H9 (cell line): ENCODE measurements at regions not wholly inside any gene's neighbourhood (a gene's known extent, or its start where the extent isn't known, plus 50 kb on each side); places are given as distances from the start of the nearest gene placed in this dataset.

Source experiments
- DNase-seq: peaks from one replicate; pipeline ENCODE4 v3.0.0-alpha.2; 2017
- H2AFZ ChIP-seq: one replicate; pipeline ENCODE4 v1.6.1; 2013; ENCODE audit warnings: mild to moderate bottlenecking, low read length, control low read depth, moderate library complexity
- H2AK5ac ChIP-seq: 2 replicates; pipeline ENCODE4 v1.6.1; 2013; ENCODE audit warnings: low read length, control low read depth, mixed read lengths; ENCODE audit not compliant: insufficient read length
- H2BK120ac ChIP-seq: one replicate; pipeline ENCODE4 v1.6.1; 2013; ENCODE audit warnings: low read depth, mild to moderate bottlenecking, low read length, control low read depth, inconsistent platforms; ENCODE audit not compliant: poor library complexity, severe bottlenecking
- H2BK12ac ChIP-seq: 2 replicates; pipeline ENCODE4 v1.6.1; 2013; ENCODE audit warnings: low read length, control low read depth, mixed read lengths, low read depth; ENCODE audit not compliant: insufficient read length
- H2BK15ac ChIP-seq: 2 replicates; pipeline ENCODE4 v1.6.1; 2013; ENCODE audit warnings: low read depth, low read length, control low read depth
- H2BK20ac ChIP-seq: one replicate; pipeline ENCODE4 v1.6.1; 2013; ENCODE audit warnings: low read depth, mild to moderate bottlenecking, low read length, control low read depth, inconsistent platforms; ENCODE audit not compliant: poor library complexity, severe bottlenecking
- H2BK5ac ChIP-seq: 2 replicates; pipeline ENCODE4 v1.6.1; 2013; ENCODE audit warnings: low read length, control low read depth, mixed read lengths; ENCODE audit not compliant: insufficient read length
- H3K14ac ChIP-seq: 2 replicates; pipeline ENCODE4 v1.6.1; 2013; ENCODE audit warnings: low read length, control low read depth; ENCODE audit not compliant: insufficient read depth
- H3K18ac ChIP-seq: 2 replicates; pipeline ENCODE4 v1.6.1; 2013; ENCODE audit warnings: low read depth, mild to moderate bottlenecking, mixed read lengths, low read length, control low read depth; ENCODE audit not compliant: insufficient read length
- H3K23ac ChIP-seq: 2 replicates; pipeline ENCODE4 v1.6.1; 2013; ENCODE audit warnings: low read length, control low read depth, mixed read lengths, low read depth; ENCODE audit not compliant: insufficient read length
- H3K23me2 ChIP-seq: 2 replicates; pipeline ENCODE4 v1.6.1; 2013; ENCODE audit warnings: low read depth, mild to moderate bottlenecking, mixed read lengths, low read length, control low read depth; ENCODE audit not compliant: insufficient read length, poor library complexity, severe bottlenecking
- H3K27ac ChIP-seq: 2 replicates; pipeline ENCODE4 v1.5.1; 2013; ENCODE audit warnings: low read length, control low read depth, mixed read lengths, low read depth; ENCODE audit not compliant: insufficient read length
- H3K27me3 ChIP-seq: 2 replicates; pipeline ENCODE4 v1.6.1; 2013; ENCODE audit warnings: low read length, control low read depth, inconsistent platforms; ENCODE audit not compliant: insufficient read depth
- H3K4ac ChIP-seq: 2 replicates; pipeline ENCODE4 v1.6.1; 2013; ENCODE audit warnings: low read depth, mild to moderate bottlenecking, control low read depth, inconsistent platforms, low read length, moderate library complexity
- H3K4me1 ChIP-seq: 2 replicates; pipeline ENCODE4 v1.6.1; 2013; ENCODE audit warnings: low read length, control low read depth, inconsistent platforms; ENCODE audit not compliant: insufficient read depth
- H3K4me2 ChIP-seq: 2 replicates; pipeline ENCODE4 v1.6.1; 2013; ENCODE audit warnings: low read length, control low read depth, mixed read lengths; ENCODE audit not compliant: insufficient read length, insufficient read depth
- H3K56ac ChIP-seq: 2 replicates; pipeline ENCODE4 v1.6.1; 2013; ENCODE audit warnings: low read depth, mild to moderate bottlenecking, mixed read lengths, low read length, control low read depth; ENCODE audit not compliant: insufficient read length
- H3K79me1 ChIP-seq: 2 replicates; pipeline ENCODE4 v1.6.1; 2013; ENCODE audit warnings: low read depth, mild to moderate bottlenecking, moderate library complexity, low read length, control low read depth, inconsistent platforms; ENCODE audit not compliant: insufficient read depth, poor library complexity, severe bottlenecking
- H3K79me2 ChIP-seq: 2 replicates; pipeline ENCODE4 v1.6.1; 2013; ENCODE audit warnings: low read length, control low read depth, inconsistent platforms; ENCODE audit not compliant: insufficient read depth
- H3K9ac ChIP-seq: 2 replicates; pipeline ENCODE4 v1.6.1; 2013; ENCODE audit warnings: low read length, control low read depth, mixed read lengths; ENCODE audit not compliant: insufficient read length; ENCODE audit errors: extremely low read depth
- H3K9me3 ChIP-seq: one replicate; pipeline ENCODE4 v1.6.1; 2013; ENCODE audit warnings: low read depth, low read length, inconsistent platforms; ENCODE audit not compliant: control insufficient read depth
- H3T11ph ChIP-seq: one replicate; pipeline ENCODE4 v1.6.1; 2013; ENCODE audit warnings: mild to moderate bottlenecking, low read length, control low read depth, inconsistent platforms
- H4K20me1 ChIP-seq: one replicate; pipeline ENCODE4 v1.6.1; 2013; ENCODE audit not compliant: control insufficient read depth, insufficient read length, insufficient read depth
- H4K5ac ChIP-seq: 2 replicates; pipeline ENCODE4 v1.6.1; 2013; ENCODE audit warnings: low read depth, mild to moderate bottlenecking, mixed read lengths, low read length, control low read depth; ENCODE audit not compliant: insufficient read length
- H4K8ac ChIP-seq: replicated peaks from 2 replicates; pipeline ENCODE4 v1.6.1; 2013; ENCODE audit warnings: low read length, control low read depth, mixed read lengths, low read depth; ENCODE audit not compliant: insufficient read length
- H4K91ac ChIP-seq: 2 replicates; pipeline ENCODE4 v1.6.1; 2013; ENCODE audit warnings: low read depth, mild to moderate bottlenecking, moderate library complexity, mixed read lengths, low read length, control low read depth; ENCODE audit not compliant: insufficient read length
- H3K27ac Mint-ChIP-seq, 3 experiments: 2 replicates in 2 of 3; 3 replicates in 1 of 3; pipeline ENCODE4 v1.8.0; 2020 to 2021; ENCODE audit warnings: mixed read lengths in 3 of 3, mild to moderate bottlenecking in 1 of 3, moderate library complexity in 1 of 3
- H3K27me3 Mint-ChIP-seq: 2 replicates; pipeline ENCODE4 v1.8.0; 2021; ENCODE audit warnings: low read depth, mild to moderate bottlenecking, moderate library complexity, mixed read lengths
- H3K36me3 Mint-ChIP-seq, 3 experiments: 2 replicates in 2 of 3; 3 replicates in 1 of 3; pipeline ENCODE4 v1.8.0; 2020 to 2021; ENCODE audit warnings: low read depth in 3 of 3, mixed read lengths in 3 of 3; ENCODE audit not compliant: insufficient read depth in 1 of 3
- H3K4me1 Mint-ChIP-seq, 2 experiments: 2 replicates each; pipeline ENCODE4 v1.8.0; 2020; ENCODE audit warnings: mixed read lengths in 2 of 2
- H3K4me3 Mint-ChIP-seq, 2 experiments: 2 replicates in 1 of 2; 3 replicates in 1 of 2; pipeline ENCODE4 v1.8.0; 2020 to 2021; ENCODE audit warnings: mild to moderate bottlenecking in 2 of 2, mixed read lengths in 2 of 2, moderate library complexity in 1 of 2
- H3K9me3 Mint-ChIP-seq, 2 experiments: 2 replicates in 1 of 2; 3 replicates in 1 of 2; pipeline ENCODE4 v1.8.0; 2020; ENCODE audit warnings: mild to moderate bottlenecking in 2 of 2, mixed read lengths in 2 of 2, moderate library complexity in 1 of 2
- TF ChIP-seq, protein P1 (sequence below): fragments of 200-600 bp; sonication (generic); conservative IDR thresholded peaks from 3 replicates; pipeline ENCODE4 v1.8.0; 2021; ENCODE audit warnings: antibody characterized with exemption, mild to moderate bottlenecking

DNA sequence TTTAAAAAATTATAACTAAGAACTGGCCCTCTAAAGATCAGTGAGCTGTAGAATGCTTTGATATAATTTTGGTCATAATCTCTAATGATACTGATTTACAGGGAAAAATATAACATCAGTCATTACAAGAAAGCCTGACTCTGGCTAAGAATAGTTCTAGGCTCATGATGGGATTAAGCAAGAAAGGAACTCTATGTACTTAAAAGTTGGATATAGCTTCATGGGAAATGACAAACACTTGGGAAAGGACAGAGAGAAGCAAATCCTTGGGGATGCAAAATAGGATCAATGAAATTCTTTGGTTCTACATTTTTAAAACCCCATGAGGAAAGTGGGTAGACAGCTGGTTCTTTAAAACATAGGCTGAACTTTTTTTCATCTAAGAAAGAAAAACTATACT is 472.7 kb upstream of the NR2F2 start:
- TF ChIP-seq, protein P1, sequence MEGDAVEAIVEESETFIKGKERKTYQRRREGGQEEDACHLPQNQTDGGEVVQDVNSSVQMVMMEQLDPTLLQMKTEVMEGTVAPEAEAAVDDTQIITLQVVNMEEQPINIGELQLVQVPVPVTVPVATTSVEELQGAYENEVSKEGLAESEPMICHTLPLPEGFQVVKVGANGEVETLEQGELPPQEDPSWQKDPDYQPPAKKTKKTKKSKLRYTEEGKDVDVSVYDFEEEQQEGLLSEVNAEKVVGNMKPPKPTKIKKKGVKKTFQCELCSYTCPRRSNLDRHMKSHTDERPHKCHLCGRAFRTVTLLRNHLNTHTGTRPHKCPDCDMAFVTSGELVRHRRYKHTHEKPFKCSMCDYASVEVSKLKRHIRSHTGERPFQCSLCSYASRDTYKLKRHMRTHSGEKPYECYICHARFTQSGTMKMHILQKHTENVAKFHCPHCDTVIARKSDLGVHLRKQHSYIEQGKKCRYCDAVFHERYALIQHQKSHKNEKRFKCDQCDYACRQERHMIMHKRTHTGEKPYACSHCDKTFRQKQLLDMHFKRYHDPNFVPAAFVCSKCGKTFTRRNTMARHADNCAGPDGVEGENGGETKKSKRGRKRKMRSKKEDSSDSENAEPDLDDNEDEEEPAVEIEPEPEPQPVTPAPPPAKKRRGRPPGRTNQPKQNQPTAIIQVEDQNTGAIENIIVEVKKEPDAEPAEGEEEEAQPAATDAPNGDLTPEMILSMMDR = no peak
- no peak overlapping the region for H3K4ac ChIP-seq
- H3K36me3 Mint-ChIP-seq = no peaks in the 10 kb centered on the region

More for the DNA sequence above, 472.7 kb upstream of the NR2F2 start:
- no peak overlapping the region for H2AK5ac ChIP-seq
- no peak overlapping the region for H3K18ac ChIP-seq
- no peak overlapping the region for H3K9ac ChIP-seq
- Mint-ChIP-seq H3K4me3 (no peak overlapping the region), H3K27me3 (peaks cover 1% of the 10 kb centered on the region; the same call in 1 of the 2 replicates), H3K4me1 (peaks cover 4 to 5% of the 10 kb centered on the region in 2 experiments), H3K27ac (no peak overlapping the region), H3K9me3 (no peaks in the 10 kb centered on the region)
- H2BK12ac ChIP-seq = no peak overlapping the region
- H3K4me2 ChIP-seq = no peak overlapping the region
- no peak overlapping the region for H3T11ph ChIP-seq
- no peak overlapping the region for H4K5ac ChIP-seq
- no peaks in the 10 kb centered on the region for H4K20me1 ChIP-seq
- no peak overlapping the region for H2BK5ac ChIP-seq
- no peak overlapping the region for H3K14ac ChIP-seq
- H3K79me2 ChIP-seq = no peaks in the 10 kb centered on the region
- H2BK15ac ChIP-seq = no peak overlapping the region
- H3K23me2 ChIP-seq = no peaks in the 10 kb centered on the region
- H2BK120ac ChIP-seq = no peak overlapping the region
- no peak overlapping the region for H3K23ac ChIP-seq
- H3K79me1 ChIP-seq = no peaks in the 10 kb centered on the region
- no peaks in the 10 kb centered on the region for H3K4me1 ChIP-seq
- H3K27ac ChIP-seq = no peak overlapping the region
- no peaks in the 10 kb centered on the region for H3K9me3 ChIP-seq
- no peak overlapping the region for H2BK20ac ChIP-seq
- no peak for DNase-seq
- no peak overlapping the region for H2AFZ ChIP-seq
- no peaks in the 10 kb centered on the region for H3K27me3 ChIP-seq
- no peak overlapping the region for H4K8ac ChIP-seq
- no peak overlapping the region for H3K56ac ChIP-seq
- H4K91ac ChIP-seq = no peak overlapping the region
